SK-N-SH (cell line): ENCODE measurements at regions not wholly inside any gene's neighbourhood (a gene's known extent, or its start where the extent isn't known, plus 50 kb on each side); places are given as distances from the start of the nearest gene placed in this dataset.

Experiments used
- CTCF ChIA-PET: fragments of 300-600, 350-600 bp; formaldehyde crosslinking; extraction: SDS; loops from one replicate; lab custom pipeline; 2021; lab: Yijun Ruan, JAX
- POLR2A ChIA-PET: fragments of 350-600 bp; sonication (Branson Sonifier 250); formaldehyde crosslinking; extraction: SDS; loops from one replicate; lab custom pipeline; 2020; ENCODE audit warnings: antibody characterized with exemption, inconsistent platforms; lab: Yijun Ruan, JAX
- DNase-seq: peaks from one replicate; pipeline ENCODE4 v3.0.0; 2012
- H2AFZ ChIP-seq: fragments of 200-600 bp; sonication (generic); 2 replicates; pipeline ENCODE4 v1.8.1; 2016; ENCODE audit warnings: antibody characterized with exemption, mild to moderate bottlenecking, low read depth
- H3F3A ChIP-seq: fragments of 200-600 bp; sonication (generic); replicated peaks from 2 replicates; pipeline ENCODE3; 2016; ENCODE audit warnings: antibody characterized with exemption, mild to moderate bottlenecking; ENCODE audit not compliant: insufficient read depth
- H3K27ac ChIP-seq, 2 experiments: fragments of 200-500 bp in 1 of 2; fragments of 200-600 bp in 1 of 2; sonication (Bioruptor generic) in 1 of 2; sonication (generic), shearing (Covaris generic) in 1 of 2; 2 replicates each; pipeline versions ENCODE4 v1.5.1 to v1.6.1; 2014 to 2016; ENCODE audit warnings: low read depth in 2 of 2, inconsistent platforms in 1 of 2, low read length in 1 of 2, mild to moderate bottlenecking in 1 of 2, mixed read lengths in 1 of 2
- H3K27me3 ChIP-seq: fragments of 200-600 bp; sonication (generic), shearing (Covaris generic); 2 replicates; pipeline ENCODE4 v1.6.1; 2016; ENCODE audit warnings: mixed run types; ENCODE audit not compliant: insufficient read depth
- H3K36me3 ChIP-seq, 2 experiments: fragments of 200-500 bp in 1 of 2; fragments of 200-600 bp in 1 of 2; sonication (Bioruptor generic) in 1 of 2; sonication (generic) in 1 of 2; replicated peaks in 1 of 2; 2 replicates each; pipeline versions ENCODE3 to v1.5.1; 2014 to 2016; ENCODE audit warnings: low read length in 1 of 2, mild to moderate bottlenecking in 1 of 2; ENCODE audit not compliant: insufficient read depth in 2 of 2, control insufficient read depth in 1 of 2
- H3K4me1 ChIP-seq, 2 experiments: fragments of 200-500 bp in 1 of 2; fragments of 200-600 bp in 1 of 2; sonication (Bioruptor generic) in 1 of 2; sonication (generic), shearing (Covaris generic) in 1 of 2; 2 replicates each; pipeline versions ENCODE4 v1.5.1 to v1.6.1; 2014 to 2016; ENCODE audit warnings: low read depth in 1 of 2, low read length in 1 of 2, mixed run types in 1 of 2; ENCODE audit not compliant: insufficient read depth in 2 of 2, control insufficient read depth in 1 of 2
- H3K4me2 ChIP-seq: fragments of 200-600 bp; sonication (generic), shearing (Covaris generic); 2 replicates; pipeline ENCODE4 v1.6.1; 2017; ENCODE audit warnings: mixed run types
- H3K4me3 ChIP-seq, 2 experiments: fragments of 200-500 bp in 1 of 2; fragments of 200-600 bp in 1 of 2; sonication (Bioruptor generic) in 1 of 2; sonication (generic), shearing (Covaris generic) in 1 of 2; 2 replicates each; pipeline versions ENCODE4 v1.5.1 to v1.8.1; 2014 to 2016; ENCODE audit warnings: low read depth in 2 of 2, inconsistent platforms in 1 of 2, low read length in 1 of 2, mild to moderate bottlenecking in 1 of 2, mixed read lengths in 1 of 2, moderate library complexity in 1 of 2
- H3K79me2 ChIP-seq: fragments of 200-600 bp; sonication (generic); 2 replicates; pipeline ENCODE4 v1.8.1; 2017; ENCODE audit warnings: mild to moderate bottlenecking; ENCODE audit not compliant: insufficient read depth
- H3K9ac ChIP-seq: fragments of 200-600 bp; sonication (generic); 2 replicates; pipeline ENCODE4 v1.6.1; 2017; ENCODE audit warnings: mixed run types
- H3K9me2 ChIP-seq: fragments of 200-600 bp; sonication (generic); 2 replicates; pipeline ENCODE4 v1.6.1; 2017; ENCODE audit warnings: mixed run types
- H3K9me3 ChIP-seq: fragments of 200-600 bp; sonication (generic); 2 replicates; pipeline ENCODE4 v1.6.1; 2017; ENCODE audit warnings: mixed run types, mild to moderate bottlenecking, moderate library complexity
- H4K20me1 ChIP-seq: fragments of 200-600 bp; sonication (generic); 2 replicates; pipeline ENCODE4 v1.6.1; 2017; ENCODE audit warnings: mild to moderate bottlenecking, mixed run types; ENCODE audit not compliant: insufficient read depth
- ELF1 ChIP-seq: IDR thresholded peaks from 2 replicates; pipeline ENCODE4 v1.4.0; 2012
- EZH2phosphoT487 ChIP-seq: fragments of 200-600 bp; sonication (generic); IDR thresholded peaks from 2 replicates; pipeline ENCODE4 v1.6.1; 2017; ENCODE audit warnings: low read depth, mixed run types, mild to moderate bottlenecking, antibody characterized with exemption, moderate library complexity, borderline replicate concordance
- FOXJ3 ChIP-seq: sonication (generic); formaldehyde crosslinking; IDR thresholded peaks from 2 replicates; pipeline ENCODE4 v1.5.1; 2020; ENCODE audit warnings: mild to moderate bottlenecking, missing genetic modification reagents
- FOXM1 ChIP-seq: IDR thresholded peaks from 2 replicates; pipeline ENCODE4 v1.4.0; 2012; ENCODE audit warnings: low read depth, mild to moderate bottlenecking
- MXI1 ChIP-seq: IDR thresholded peaks from 2 replicates; pipeline ENCODE4 v1.6.1; 2012; ENCODE audit warnings: mild to moderate bottlenecking, low read depth, low read length, improper control_type of control experiment
- NRF1 ChIP-seq: IDR thresholded peaks from 2 replicates; pipeline ENCODE4 v1.6.1; 2012; ENCODE audit warnings: low read depth, mild to moderate bottlenecking, low read length
- RCOR1 ChIP-seq: fragments of 150-350 bp; IDR thresholded peaks from 2 replicates; pipeline ENCODE4 v1.6.1; 2017; ENCODE audit warnings: antibody characterized with exemption, low read length
- RFX5 ChIP-seq: IDR thresholded peaks from 2 replicates; pipeline ENCODE4 v1.6.1; 2012; ENCODE audit warnings: mild to moderate bottlenecking, improper control_type of control experiment, low read length
- RXRA ChIP-seq: IDR thresholded peaks from 2 replicates; pipeline ENCODE4 v1.4.0; 2012; ENCODE audit warnings: low read depth, mild to moderate bottlenecking, borderline replicate concordance
- SIN3A ChIP-seq: IDR thresholded peaks from 2 replicates; pipeline ENCODE4 v1.6.1; 2012; ENCODE audit warnings: low read depth, mild to moderate bottlenecking, low read length, moderate library complexity, borderline replicate concordance
- TAF1 ChIP-seq: IDR thresholded peaks from 2 replicates; pipeline ENCODE4 v1.6.1; 2012; ENCODE audit warnings: low read depth, mild to moderate bottlenecking, low read length, moderate library complexity, borderline replicate concordance
- TEAD4 ChIP-seq: IDR thresholded peaks from 2 replicates; pipeline ENCODE4 v1.4.0; 2012; ENCODE audit warnings: mild to moderate bottlenecking, borderline replicate concordance; ENCODE audit not compliant: insufficient read depth
- YY1 ChIP-seq: IDR thresholded peaks from 2 replicates; pipeline ENCODE4 v1.4.0; 2012; ENCODE audit warnings: low read depth, mild to moderate bottlenecking
- WGBS: methylation state at CpG from one replicate; pipeline ENCODE4 v1.1.6; 2017; ENCODE audit warnings: low lambda C conversion rate; 5-methylcytosine and 5-hydroxymethylcytosine counted together
- TF ChIP-seq, protein P1 (sequence below): fragments of 200-600 bp; sonication (generic); IDR thresholded peaks from 2 replicates; pipeline ENCODE4 v1.6.1; 2017; ENCODE audit warnings: antibody characterized with exemption, mild to moderate bottlenecking, moderate library complexity
- TF ChIP-seq, protein P2 (sequence below): IDR thresholded peaks from 2 replicates; pipeline ENCODE4; 2012
- TF ChIP-seq, protein P3 (sequence below): IDR thresholded peaks from 2 replicates; pipeline ENCODE4 v1.6.1; 2012; ENCODE audit warnings: mild to moderate bottlenecking, low read depth, low read length, moderate library complexity

DNA sequence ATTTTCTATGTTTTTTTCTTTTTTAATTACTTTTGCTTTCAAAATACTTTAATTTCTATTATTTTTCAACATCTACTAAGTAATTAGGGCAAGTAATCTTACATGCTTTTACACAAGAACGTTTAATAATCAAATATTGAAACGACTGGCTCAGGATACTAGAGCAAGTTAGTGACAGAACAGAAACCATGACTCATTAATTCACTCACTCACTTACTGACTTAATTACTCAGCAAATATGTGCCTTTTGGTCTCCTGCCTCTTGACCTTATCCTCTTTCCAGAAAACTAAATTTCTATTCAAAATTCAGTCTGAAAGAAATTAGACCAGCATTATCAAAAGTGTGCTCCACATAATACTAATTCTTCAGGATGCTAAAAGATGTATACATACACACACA, 314.9 kb upstream of the TEX13C start:
- Histone ChIP-seq H3K4me1 (no peaks in the 10 kb centered on the region), H3K9me3 (no peaks in the 10 kb centered on the region), H3K27ac (no peak overlapping the region), H3K4me2 (no peak overlapping the region), H3K9ac (no peak overlapping the region), H3K9me2 (no peaks in the 10 kb centered on the region), H3K27me3 (no peaks in the 10 kb centered on the region), H3K79me2 (no peaks in the 10 kb centered on the region), H3K4me3 (no peak overlapping the region), H4K20me1 (no peaks in the 10 kb centered on the region), H2AFZ (no peak overlapping the region), H3K36me3 (no peaks in the 10 kb centered on the region), H3F3A (no peaks in the 10 kb centered on the region)
- no peak for TF ChIP-seq RXRA
- TF ChIP-seq NRF1 = no peak
- no peak for TF ChIP-seq SIN3A
- no peak for TF ChIP-seq FOXM1
- TF ChIP-seq, protein P1, sequence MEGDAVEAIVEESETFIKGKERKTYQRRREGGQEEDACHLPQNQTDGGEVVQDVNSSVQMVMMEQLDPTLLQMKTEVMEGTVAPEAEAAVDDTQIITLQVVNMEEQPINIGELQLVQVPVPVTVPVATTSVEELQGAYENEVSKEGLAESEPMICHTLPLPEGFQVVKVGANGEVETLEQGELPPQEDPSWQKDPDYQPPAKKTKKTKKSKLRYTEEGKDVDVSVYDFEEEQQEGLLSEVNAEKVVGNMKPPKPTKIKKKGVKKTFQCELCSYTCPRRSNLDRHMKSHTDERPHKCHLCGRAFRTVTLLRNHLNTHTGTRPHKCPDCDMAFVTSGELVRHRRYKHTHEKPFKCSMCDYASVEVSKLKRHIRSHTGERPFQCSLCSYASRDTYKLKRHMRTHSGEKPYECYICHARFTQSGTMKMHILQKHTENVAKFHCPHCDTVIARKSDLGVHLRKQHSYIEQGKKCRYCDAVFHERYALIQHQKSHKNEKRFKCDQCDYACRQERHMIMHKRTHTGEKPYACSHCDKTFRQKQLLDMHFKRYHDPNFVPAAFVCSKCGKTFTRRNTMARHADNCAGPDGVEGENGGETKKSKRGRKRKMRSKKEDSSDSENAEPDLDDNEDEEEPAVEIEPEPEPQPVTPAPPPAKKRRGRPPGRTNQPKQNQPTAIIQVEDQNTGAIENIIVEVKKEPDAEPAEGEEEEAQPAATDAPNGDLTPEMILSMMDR = no peak
- no peak for TF ChIP-seq RCOR1
- TF ChIP-seq TAF1 = no peak
- TF ChIP-seq EZH2phosphoT487 = no peak
- TF ChIP-seq, protein P2, sequence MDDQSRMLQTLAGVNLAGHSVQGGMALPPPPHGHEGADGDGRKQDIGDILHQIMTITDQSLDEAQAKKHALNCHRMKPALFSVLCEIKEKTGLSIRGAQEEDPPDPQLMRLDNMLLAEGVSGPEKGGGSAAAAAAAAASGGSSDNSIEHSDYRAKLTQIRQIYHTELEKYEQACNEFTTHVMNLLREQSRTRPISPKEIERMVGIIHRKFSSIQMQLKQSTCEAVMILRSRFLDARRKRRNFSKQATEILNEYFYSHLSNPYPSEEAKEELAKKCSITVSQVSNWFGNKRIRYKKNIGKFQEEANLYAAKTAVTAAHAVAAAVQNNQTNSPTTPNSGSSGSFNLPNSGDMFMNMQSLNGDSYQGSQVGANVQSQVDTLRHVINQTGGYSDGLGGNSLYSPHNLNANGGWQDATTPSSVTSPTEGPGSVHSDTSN = no peak
- TF ChIP-seq TEAD4 = no peak
- TF ChIP-seq YY1 = no peak
- TF ChIP-seq, protein P3, sequence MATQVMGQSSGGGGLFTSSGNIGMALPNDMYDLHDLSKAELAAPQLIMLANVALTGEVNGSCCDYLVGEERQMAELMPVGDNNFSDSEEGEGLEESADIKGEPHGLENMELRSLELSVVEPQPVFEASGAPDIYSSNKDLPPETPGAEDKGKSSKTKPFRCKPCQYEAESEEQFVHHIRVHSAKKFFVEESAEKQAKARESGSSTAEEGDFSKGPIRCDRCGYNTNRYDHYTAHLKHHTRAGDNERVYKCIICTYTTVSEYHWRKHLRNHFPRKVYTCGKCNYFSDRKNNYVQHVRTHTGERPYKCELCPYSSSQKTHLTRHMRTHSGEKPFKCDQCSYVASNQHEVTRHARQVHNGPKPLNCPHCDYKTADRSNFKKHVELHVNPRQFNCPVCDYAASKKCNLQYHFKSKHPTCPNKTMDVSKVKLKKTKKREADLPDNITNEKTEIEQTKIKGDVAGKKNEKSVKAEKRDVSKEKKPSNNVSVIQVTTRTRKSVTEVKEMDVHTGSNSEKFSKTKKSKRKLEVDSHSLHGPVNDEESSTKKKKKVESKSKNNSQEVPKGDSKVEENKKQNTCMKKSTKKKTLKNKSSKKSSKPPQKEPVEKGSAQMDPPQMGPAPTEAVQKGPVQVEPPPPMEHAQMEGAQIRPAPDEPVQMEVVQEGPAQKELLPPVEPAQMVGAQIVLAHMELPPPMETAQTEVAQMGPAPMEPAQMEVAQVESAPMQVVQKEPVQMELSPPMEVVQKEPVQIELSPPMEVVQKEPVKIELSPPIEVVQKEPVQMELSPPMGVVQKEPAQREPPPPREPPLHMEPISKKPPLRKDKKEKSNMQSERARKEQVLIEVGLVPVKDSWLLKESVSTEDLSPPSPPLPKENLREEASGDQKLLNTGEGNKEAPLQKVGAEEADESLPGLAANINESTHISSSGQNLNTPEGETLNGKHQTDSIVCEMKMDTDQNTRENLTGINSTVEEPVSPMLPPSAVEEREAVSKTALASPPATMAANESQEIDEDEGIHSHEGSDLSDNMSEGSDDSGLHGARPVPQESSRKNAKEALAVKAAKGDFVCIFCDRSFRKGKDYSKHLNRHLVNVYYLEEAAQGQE = no peak
- no peak for TF ChIP-seq ELF1
- TF ChIP-seq MXI1 = no peak
- TF ChIP-seq RFX5 = no peak
- TF ChIP-seq FOXJ3 (CRISPR knock-in tag) = no peak
- WGBS = 2% methylated on average over 2 of the region's 2 CpGs
- ChIA-PET POLR2A (no interaction called here), CTCF (no interaction called here)
- DNase-seq = no peak
